Vagina (tissue), 2 donors: ENCODE measurements at regions not wholly inside any gene's neighbourhood (a gene's known extent, or its start where the extent isn't known, plus 50 kb on each side); places are given as distances from the start of the nearest gene placed in this dataset.

ENCODE experiments used
- DNase-seq, 2 donors: peaks; one replicate each; pipeline ENCODE4 v3.0.0-alpha.2; 2017; ENCODE audit errors: extremely low spot score in 2 of 2
- H3K27ac ChIP-seq: fragments of 200-600 bp; sonication (generic); one replicate; pipeline ENCODE4 v1.5.1; 2019
- H3K27me3 ChIP-seq: fragments of 200-600 bp; sonication (generic); one replicate; pipeline ENCODE4 v1.5.1; 2019
- H3K36me3 ChIP-seq, 2 donors: fragments of 200-600 bp; sonication (generic); one replicate each; pipeline ENCODE4 v1.5.1; 2017 to 2019
- H3K4me1 ChIP-seq: fragments of 200-600 bp; sonication (generic); one replicate; pipeline ENCODE4 v1.5.1; 2019
- H3K4me3 ChIP-seq, 2 donors: fragments of 200-600 bp; sonication (generic); 1 replicate in 1 of 2; 2 replicates in 1 of 2; pipeline ENCODE4 v1.5.1; 2016 to 2019
- H3K9me3 ChIP-seq: fragments of 200-600 bp; sonication (generic); one replicate; pipeline ENCODE4 v1.5.1; 2019
- POLR2A ChIP-seq, 2 donors: fragments of 450-650 bp; IDR thresholded peaks; one replicate each; pipeline ENCODE4 v1.6.1; 2017; ENCODE audit warnings: antibody characterized with exemption in 2 of 2, mild to moderate bottlenecking in 2 of 2, moderate library complexity in 2 of 2
- POLR2AphosphoS5 ChIP-seq, 2 donors: sonication (generic); formaldehyde crosslinking; IDR thresholded peaks; one replicate each; pipeline ENCODE4 v1.9.0; 2017; ENCODE audit warnings: antibody characterized with exemption in 2 of 2, mild to moderate bottlenecking in 2 of 2, low read depth in 1 of 2; ENCODE audit not compliant: insufficient read depth in 1 of 2
- intact Hi-C: fragments of 100-400 bp; cut with DNase I; formaldehyde crosslinking; loops from one replicate; pipeline ENCODE4 v1.15.1; 2023
- TF ChIP-seq, protein P1 (sequence below), 3 experiments: fragments of 450-650 bp in 2 of 3; fragments of 200-600 bp in 1 of 3; sonication (generic) in 1 of 3; IDR thresholded peaks; one replicate each; pipeline ENCODE4 v1.5.1; 2017 to 2019; ENCODE audit warnings: antibody characterized with exemption in 3 of 3, mild to moderate bottlenecking in 2 of 3, moderate library complexity in 2 of 3

DNA sequence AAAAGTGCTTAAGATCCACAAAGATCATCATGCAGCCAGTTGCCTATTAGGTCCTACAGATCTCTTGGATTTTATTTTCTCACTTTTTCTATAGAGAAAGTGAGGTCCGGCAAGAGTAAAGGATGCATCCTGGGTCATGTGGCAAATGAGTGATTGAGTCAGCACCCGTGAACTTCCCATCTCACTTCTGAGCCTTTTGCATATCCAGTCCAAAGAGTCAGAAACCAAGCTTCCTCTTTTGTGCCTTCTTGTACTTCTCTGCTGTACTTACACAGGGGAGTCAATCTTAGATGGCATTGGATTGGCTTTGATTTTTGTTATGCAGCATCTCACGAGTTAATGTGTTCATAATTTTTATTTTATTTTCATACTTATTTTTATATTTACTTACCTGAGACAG, 114.2 kb upstream of the IRX5 start:
- no peak overlapping the region for H3K4me3 ChIP-seq
- DNase-seq = no peak
- H3K9me3 ChIP-seq = no peaks in the 10 kb centered on the region
- H3K36me3 ChIP-seq = no peaks in the 10 kb centered on the region
- intact Hi-C loops = no loop called here
- TF ChIP-seq, protein P1, sequence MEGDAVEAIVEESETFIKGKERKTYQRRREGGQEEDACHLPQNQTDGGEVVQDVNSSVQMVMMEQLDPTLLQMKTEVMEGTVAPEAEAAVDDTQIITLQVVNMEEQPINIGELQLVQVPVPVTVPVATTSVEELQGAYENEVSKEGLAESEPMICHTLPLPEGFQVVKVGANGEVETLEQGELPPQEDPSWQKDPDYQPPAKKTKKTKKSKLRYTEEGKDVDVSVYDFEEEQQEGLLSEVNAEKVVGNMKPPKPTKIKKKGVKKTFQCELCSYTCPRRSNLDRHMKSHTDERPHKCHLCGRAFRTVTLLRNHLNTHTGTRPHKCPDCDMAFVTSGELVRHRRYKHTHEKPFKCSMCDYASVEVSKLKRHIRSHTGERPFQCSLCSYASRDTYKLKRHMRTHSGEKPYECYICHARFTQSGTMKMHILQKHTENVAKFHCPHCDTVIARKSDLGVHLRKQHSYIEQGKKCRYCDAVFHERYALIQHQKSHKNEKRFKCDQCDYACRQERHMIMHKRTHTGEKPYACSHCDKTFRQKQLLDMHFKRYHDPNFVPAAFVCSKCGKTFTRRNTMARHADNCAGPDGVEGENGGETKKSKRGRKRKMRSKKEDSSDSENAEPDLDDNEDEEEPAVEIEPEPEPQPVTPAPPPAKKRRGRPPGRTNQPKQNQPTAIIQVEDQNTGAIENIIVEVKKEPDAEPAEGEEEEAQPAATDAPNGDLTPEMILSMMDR (IDR thresholded peaks at IDR 0.05) = no peak
- TF ChIP-seq POLR2A (IDR thresholded peaks at IDR 0.05) (no peak), POLR2AphosphoS5 (IDR thresholded peaks at IDR 0.05; ENCODE audit: insufficient read depth in 1 of 2, low read depth in 1 of 2) (no peak)
- H3K27me3 ChIP-seq = no peaks in the 10 kb centered on the region
- H3K4me1 ChIP-seq = no peaks in the 10 kb centered on the region
- H3K27ac ChIP-seq = no peak overlapping the region

DNA sequence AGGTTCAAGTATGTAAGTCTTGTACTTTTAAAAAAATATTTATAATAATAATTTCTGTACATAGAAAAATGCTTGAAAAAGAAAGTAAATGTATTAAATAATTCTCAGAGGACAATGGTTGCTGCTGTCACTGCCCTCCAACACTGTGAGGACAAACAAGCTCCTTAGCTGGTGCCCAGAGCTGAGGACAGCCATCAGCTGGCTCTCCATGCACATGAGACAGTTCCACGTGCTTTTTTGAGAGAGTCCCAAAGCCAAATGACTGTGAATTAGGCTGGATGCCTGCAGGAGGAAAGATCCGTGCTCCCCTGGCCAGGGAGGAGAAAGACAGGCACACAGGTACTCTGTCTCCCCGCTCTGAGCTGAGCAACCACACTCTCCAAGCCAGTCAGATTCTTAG, 115.5 kb upstream of the IRX5 start:
- Histone ChIP-seq H3K27ac (no peak overlapping the region), H3K36me3 (no peaks in the 10 kb centered on the region), H3K9me3 (no peaks in the 10 kb centered on the region), H3K4me1 (no peaks in the 10 kb centered on the region), H3K27me3 (no peaks in the 10 kb centered on the region), H3K4me3 (no peak overlapping the region)
- intact Hi-C loops = no loop called here
- TF ChIP-seq POLR2AphosphoS5 (IDR thresholded peaks at IDR 0.05; ENCODE audit: insufficient read depth in 1 of 2, low read depth in 1 of 2) = no peak
- TF ChIP-seq POLR2A (IDR thresholded peaks at IDR 0.05) = no peak
- TF ChIP-seq, protein P1 (IDR thresholded peaks at IDR 0.05) = no peak
- no peak for DNase-seq

DNA sequence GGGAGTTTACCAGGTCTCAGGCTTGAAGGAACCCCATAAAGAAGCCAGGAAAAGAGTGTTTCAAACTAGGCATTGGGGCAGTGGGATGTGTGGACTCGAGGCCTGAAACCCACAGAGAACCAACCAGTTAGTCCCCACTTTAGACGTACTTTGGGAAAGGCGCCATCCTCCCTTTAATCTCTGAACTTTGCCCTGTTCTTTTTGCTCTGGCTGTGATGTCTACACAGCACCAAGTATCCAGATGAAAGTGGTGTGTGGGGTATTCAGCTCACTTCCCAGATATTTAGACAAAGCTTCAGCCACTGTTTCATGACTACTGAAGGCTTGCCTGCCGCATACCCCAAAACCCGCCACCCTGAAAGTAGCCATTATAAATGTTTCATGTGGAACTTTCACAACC, 116.9 kb upstream of the IRX5 start:
- Histone ChIP-seq H3K4me3 (no peak overlapping the region), H3K36me3 (no peaks in the 10 kb centered on the region), H3K4me1 (no peaks in the 10 kb centered on the region), H3K27me3 (no peaks in the 10 kb centered on the region), H3K27ac (no peak overlapping the region), H3K9me3 (no peaks in the 10 kb centered on the region)
- no peak for DNase-seq
- TF ChIP-seq POLR2AphosphoS5 (IDR thresholded peaks at IDR 0.05; ENCODE audit: insufficient read depth in 1 of 2, low read depth in 1 of 2) = no peak
- TF ChIP-seq, protein P1 (IDR thresholded peaks at IDR 0.05) = no peak
- TF ChIP-seq POLR2A (IDR thresholded peaks at IDR 0.05) = no peak
- intact Hi-C loops = no loop called here

DNA sequence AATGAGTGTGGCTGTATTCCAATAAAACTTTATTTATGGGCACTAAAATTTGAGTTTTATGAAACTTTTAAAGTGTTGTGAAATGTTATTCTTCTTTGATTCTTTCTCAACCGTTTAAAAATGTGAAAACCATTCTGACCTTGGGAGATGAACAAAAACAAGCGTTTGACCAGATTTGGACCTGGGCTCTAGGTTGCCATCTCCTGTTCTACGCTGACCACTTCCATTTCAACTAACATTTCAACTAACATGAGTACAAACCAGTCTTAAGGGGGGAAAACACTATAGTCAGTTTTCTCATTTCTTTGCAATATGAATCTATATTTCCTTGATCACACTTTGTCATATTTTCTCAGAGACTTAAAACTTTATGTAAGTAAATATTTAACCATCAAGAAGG, 118.4 kb upstream of the IRX5 start:
- no peaks in the 10 kb centered on the region for H3K27me3 ChIP-seq
- H3K27ac ChIP-seq = no peak overlapping the region
- TF ChIP-seq, protein P1 (IDR thresholded peaks at IDR 0.05) = no peak
- no peak for TF ChIP-seq POLR2A (IDR thresholded peaks at IDR 0.05)
- no peak for TF ChIP-seq POLR2AphosphoS5 (IDR thresholded peaks at IDR 0.05; ENCODE audit: insufficient read depth in 1 of 2, low read depth in 1 of 2)
- DNase-seq = no peak
- no peak overlapping the region for H3K4me3 ChIP-seq
- no peaks in the 10 kb centered on the region for H3K36me3 ChIP-seq
- intact Hi-C loops = no loop called here
- no peaks in the 10 kb centered on the region for H3K9me3 ChIP-seq
- H3K4me1 ChIP-seq = no peaks in the 10 kb centered on the region

DNA sequence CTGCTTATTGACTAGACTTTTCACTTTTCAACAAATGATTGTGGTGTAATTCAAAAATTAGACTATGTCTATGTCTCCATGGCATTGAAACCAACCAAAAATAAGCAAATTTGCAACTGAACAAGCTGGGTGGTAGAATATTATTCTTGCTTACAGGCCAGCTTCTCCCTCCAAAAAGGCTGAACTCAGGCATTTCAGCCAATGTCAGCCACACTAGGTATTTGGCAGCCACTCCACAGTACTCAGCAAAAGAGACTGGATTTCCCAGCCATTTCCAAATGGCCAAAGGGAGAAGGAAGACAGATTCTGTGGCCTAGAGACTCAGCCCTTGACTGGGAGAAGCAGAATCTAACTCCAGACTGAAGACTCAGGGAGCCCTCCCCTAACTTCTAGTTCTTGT, 121.8 kb upstream of the IRX5 start:
- no peaks in the 10 kb centered on the region for H3K4me1 ChIP-seq
- H3K9me3 ChIP-seq = no peaks in the 10 kb centered on the region
- no peak overlapping the region for H3K4me3 ChIP-seq
- no peaks in the 10 kb centered on the region for H3K27me3 ChIP-seq
- no peak overlapping the region for H3K27ac ChIP-seq
- DNase-seq = no peak
- intact Hi-C loops = no loop called here
- H3K36me3 ChIP-seq = no peaks in the 10 kb centered on the region
- no peak for TF ChIP-seq POLR2A (IDR thresholded peaks at IDR 0.05)
- TF ChIP-seq, protein P1 (IDR thresholded peaks at IDR 0.05) = no peak
- TF ChIP-seq POLR2AphosphoS5 (IDR thresholded peaks at IDR 0.05; ENCODE audit: insufficient read depth in 1 of 2, low read depth in 1 of 2) = no peak
